ENCODE measurements at regions not wholly inside any gene's neighbourhood (a gene's known extent, or its start where the extent isn't known, plus 50 kb on each side); places are given as distances from the start of the nearest gene placed in this dataset.

GRCh38 chr6:144351379-144352127 is 66.4 kb downstream of the UTRN start:
- TF ChIP-seq POLR2A (IDR thresholded peaks at IDR 0.05): no peak
- TF ChIP-seq CTCF (IDR thresholded peaks at IDR 0.05): no peak
- TF ChIP-seq POLR2AphosphoS5 (IDR thresholded peaks at IDR 0.05): peak in 1 of 3 donors; percentile 8
